ENCODE measurements at regions not wholly inside any gene's neighbourhood (a gene's known extent, or its start where the extent isn't known, plus 50 kb on each side); places are given as distances from the start of the nearest gene placed in this dataset.

DNA sequence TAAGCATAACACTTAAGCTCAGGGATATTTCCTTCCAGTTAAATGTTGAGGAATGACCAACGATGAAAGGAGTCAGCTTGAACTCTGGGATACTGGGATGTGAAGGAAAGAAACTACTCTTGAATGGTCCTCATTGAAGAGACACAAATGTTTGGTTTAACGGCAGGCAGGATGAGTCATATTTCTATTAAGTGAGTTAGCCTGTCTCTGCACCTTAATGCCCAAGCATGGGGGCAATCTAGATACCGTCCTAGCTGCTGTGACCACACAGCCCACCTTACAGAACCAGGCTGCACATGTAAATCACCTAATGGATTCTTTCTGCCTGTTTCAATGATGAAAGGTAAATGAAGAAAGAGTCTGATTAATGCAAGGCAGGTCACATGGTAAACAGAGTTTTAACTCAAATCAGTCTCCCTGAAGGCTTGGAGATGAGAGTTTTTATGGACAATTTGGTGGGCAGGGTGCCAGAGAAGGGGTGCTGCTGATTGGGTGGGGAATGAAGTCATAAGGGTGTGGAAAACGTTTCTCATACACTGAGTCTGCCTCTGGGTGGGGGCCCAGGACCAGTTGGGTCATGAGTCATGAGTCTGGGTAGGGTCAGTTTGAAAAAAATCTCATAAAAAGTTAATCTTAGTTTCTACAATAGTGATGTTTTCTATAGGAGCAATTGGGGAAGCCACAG is 144.6 kb upstream of the MMADHC start:
- Mint-ChIP-seq H3K27me3 (peaks cover 1% of the 10 kb centered on the region), H3K4me1 (no peaks in the 10 kb centered on the region), H3K9me3 (no peaks in the 10 kb centered on the region), H3K27ac (no peak overlapping the region), H3K36me3 (ENCODE audit: low read depth) (no peaks in the 10 kb centered on the region), H3K4me3 (no peak overlapping the region)
- no peak for DNase-seq
- POLR2A ChIA-PET: no interaction called here
- CTCF ChIA-PET: no interaction called here

DNA sequence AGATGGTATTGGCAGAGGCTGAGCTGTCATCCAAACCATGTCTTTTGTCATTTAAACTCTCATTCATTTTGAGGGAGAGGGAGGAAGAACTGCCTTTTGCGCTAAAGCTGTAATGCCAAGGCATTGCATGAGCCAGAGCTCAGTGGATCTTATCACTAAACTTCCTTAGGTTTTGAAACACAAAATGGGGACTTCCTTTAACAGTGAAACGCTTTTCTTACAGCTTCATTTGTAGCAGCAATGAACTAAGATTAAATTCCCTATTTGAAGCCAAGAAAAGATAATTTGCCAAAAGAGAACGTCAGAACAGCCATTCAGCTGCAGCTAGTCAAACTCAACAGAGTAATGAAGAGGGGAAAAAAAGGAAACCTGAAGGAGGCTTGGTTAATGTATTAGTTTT is 143.5 kb upstream of the MMADHC start:
- no peaks in the 10 kb centered on the region for H3K36me3 Mint-ChIP-seq (ENCODE audit: low read depth)
- H3K9me3 Mint-ChIP-seq: no peaks in the 10 kb centered on the region
- no peak overlapping the region for H3K27ac Mint-ChIP-seq
- H3K27me3 Mint-ChIP-seq: peaks cover 3% of the 10 kb centered on the region
- POLR2A ChIA-PET: no interaction called here
- H3K4me3 Mint-ChIP-seq: no peak overlapping the region
- no peak for DNase-seq
- CTCF ChIA-PET: no interaction called here
- no peaks in the 10 kb centered on the region for H3K4me1 Mint-ChIP-seq

DNA sequence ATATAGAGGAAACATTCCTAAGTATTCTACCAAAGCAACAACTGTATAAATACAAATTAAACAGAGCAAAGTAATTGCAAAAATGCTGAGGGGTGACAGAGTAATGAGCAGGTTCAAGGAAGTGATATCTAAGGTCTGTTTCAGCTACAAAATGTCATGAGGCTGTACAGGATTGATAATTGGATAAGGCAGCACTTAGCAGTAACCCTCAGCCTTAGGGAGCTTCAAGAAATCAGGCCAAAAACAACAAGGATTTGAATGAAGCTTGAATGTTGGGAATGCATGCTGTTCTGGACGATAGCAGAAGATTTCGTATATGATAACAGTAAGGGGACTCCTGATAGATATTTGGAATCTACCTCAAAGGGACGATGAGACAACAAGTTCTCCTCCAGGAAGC is 142.0 kb upstream of the MMADHC start:
- no peak overlapping the region for H3K4me3 Mint-ChIP-seq
- DNase-seq: no peak
- no peaks in the 10 kb centered on the region for H3K36me3 Mint-ChIP-seq (ENCODE audit: low read depth)
- POLR2A ChIA-PET: no interaction called here
- H3K27ac Mint-ChIP-seq: no peak overlapping the region
- CTCF ChIA-PET: no interaction called here
- no peaks in the 10 kb centered on the region for H3K9me3 Mint-ChIP-seq
- H3K27me3 Mint-ChIP-seq: peaks cover 4% of the 10 kb centered on the region
- H3K4me1 Mint-ChIP-seq: no peaks in the 10 kb centered on the region

DNA sequence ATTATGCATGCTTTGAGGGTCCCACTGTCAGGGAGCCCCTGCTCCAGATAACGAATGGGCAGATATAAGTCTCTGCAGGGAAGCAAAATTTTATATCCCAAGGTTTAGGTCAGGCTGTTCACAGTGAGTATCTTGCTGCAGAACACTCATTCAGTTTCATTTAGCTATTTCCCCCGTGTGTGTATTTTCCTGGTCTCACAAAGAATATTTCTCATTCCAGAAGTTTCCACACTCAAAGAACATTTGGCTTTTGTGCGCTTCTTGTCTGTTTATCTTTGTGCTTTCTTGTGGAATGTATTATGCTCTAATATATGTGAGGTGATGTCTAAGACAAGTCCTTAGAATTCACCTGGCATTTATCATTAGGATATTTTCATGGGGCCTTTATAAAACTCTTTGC is 140.4 kb upstream of the MMADHC start:
- Mint-ChIP-seq H3K4me1 (no peaks in the 10 kb centered on the region), H3K4me3 (no peak overlapping the region), H3K27ac (no peak overlapping the region), H3K9me3 (no peaks in the 10 kb centered on the region), H3K36me3 (ENCODE audit: low read depth) (no peaks in the 10 kb centered on the region), H3K27me3 (peaks cover 4% of the 10 kb centered on the region)
- no peak for DNase-seq
- POLR2A ChIA-PET: no interaction called here
- CTCF ChIA-PET: no interaction called here

DNA sequence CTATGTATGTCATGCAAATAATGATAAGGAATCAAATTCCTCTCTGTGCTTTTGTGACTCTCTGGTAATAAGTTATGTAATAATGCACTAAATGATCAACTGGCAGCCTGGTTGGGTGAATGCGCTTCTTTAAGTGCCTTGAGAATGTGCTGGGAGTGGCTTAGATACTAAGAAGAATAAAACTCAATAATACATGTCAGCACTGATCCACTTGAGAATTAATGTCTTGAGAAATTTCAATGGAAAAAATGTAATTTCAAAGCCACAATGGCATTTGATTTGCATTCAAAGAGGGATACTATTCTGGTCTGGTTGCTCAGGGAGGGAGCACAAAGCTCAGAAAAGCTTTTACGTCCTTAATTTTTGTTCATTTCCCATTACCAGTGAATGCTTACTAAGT is 137.7 kb upstream of the MMADHC start:
- Mint-ChIP-seq H3K4me1 (no peaks in the 10 kb centered on the region), H3K36me3 (ENCODE audit: low read depth) (no peaks in the 10 kb centered on the region), H3K4me3 (no peak overlapping the region), H3K27ac (no peak overlapping the region), H3K27me3 (peaks cover 4% of the 10 kb centered on the region), H3K9me3 (no peaks in the 10 kb centered on the region)
- CTCF ChIA-PET: no interaction called here
- no peak for DNase-seq
- POLR2A ChIA-PET: no interaction called here

DNA sequence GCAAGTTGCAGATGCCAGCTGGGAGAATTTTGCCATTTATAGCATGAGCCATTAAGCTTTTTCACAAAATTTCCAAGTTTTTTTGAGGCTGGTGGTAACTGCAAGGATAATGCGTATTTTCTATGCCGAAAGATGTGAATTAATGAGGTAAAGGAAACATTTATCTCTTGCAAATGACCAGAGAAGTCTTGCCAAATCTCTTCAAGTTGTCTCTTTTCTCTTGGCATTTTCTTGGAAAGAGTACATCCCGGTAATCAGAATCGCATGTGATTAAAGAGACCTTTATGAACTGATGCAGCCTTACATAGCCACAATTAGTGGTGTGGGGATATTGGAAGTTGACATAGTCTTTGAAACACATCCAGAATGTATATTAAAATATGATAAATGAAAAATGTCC is 136.5 kb upstream of the MMADHC start:
- Mint-ChIP-seq H3K9me3 (no peaks in the 10 kb centered on the region), H3K36me3 (ENCODE audit: low read depth) (no peaks in the 10 kb centered on the region), H3K27ac (no peak overlapping the region), H3K4me1 (no peaks in the 10 kb centered on the region), H3K4me3 (no peak overlapping the region), H3K27me3 (peaks cover 4% of the 10 kb centered on the region)
- DNase-seq: no peak
- POLR2A ChIA-PET: no interaction called here
- CTCF ChIA-PET: interaction anchor here (0.5 kb wide), 1 partner anchor 1137 kb away, joined by 3 read pairs; no protein-coding TSS in a partner anchor

DNA sequence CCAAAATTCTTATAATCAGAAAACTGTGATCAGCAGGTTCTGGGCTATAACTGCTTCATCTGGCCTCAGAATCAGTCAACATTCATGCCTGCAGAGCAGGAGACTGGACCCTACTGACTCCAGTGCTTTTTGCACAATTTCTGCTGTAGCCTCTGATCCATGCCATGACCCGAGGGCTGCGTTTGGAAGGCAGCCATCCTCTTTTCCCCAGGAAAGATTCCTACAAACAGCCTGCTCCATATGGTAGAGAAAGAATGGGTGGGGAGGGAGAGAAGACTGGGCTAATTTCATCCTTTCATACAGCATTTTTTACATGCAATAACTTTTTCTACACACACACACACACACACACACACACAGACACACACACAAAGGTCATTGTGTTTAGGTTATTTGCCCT is 133.0 kb upstream of the MMADHC start:
- Mint-ChIP-seq H3K4me3 (no peak overlapping the region), H3K27me3 (no peaks in the 10 kb centered on the region), H3K36me3 (ENCODE audit: low read depth) (no peaks in the 10 kb centered on the region), H3K27ac (no peak overlapping the region), H3K4me1 (no peaks in the 10 kb centered on the region), H3K9me3 (no peaks in the 10 kb centered on the region)
- ChIA-PET POLR2A (no interaction called here), CTCF (no interaction called here)
- DNase-seq: no peak

DNA sequence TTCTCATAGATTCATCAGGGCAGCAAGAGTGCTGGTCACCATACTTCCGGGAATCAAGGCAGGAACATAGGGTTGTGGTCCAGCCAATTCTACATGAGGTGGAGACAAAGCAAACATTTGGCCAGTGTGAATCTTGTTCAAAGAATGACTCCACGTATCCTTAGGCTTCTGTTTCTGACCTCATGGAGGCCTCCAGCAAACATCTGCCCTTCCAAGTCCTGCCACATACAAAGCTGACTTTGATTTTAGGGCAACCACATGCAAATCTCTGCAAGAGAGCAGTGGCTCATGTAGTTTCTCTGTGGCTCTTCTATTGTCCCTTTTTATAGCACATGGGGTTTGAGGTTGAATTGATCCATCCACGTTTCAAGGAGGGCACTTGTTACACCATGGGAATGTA is 132.1 kb upstream of the MMADHC start:
- ChIA-PET POLR2A (no interaction called here), CTCF (no interaction called here)
- no peaks in the 10 kb centered on the region for H3K36me3 Mint-ChIP-seq (ENCODE audit: low read depth)
- H3K9me3 Mint-ChIP-seq: no peaks in the 10 kb centered on the region
- DNase-seq: no peak
- no peak overlapping the region for H3K4me3 Mint-ChIP-seq
- H3K27ac Mint-ChIP-seq: no peak overlapping the region
- no peaks in the 10 kb centered on the region for H3K4me1 Mint-ChIP-seq
- H3K27me3 Mint-ChIP-seq: no peaks in the 10 kb centered on the region

DNA sequence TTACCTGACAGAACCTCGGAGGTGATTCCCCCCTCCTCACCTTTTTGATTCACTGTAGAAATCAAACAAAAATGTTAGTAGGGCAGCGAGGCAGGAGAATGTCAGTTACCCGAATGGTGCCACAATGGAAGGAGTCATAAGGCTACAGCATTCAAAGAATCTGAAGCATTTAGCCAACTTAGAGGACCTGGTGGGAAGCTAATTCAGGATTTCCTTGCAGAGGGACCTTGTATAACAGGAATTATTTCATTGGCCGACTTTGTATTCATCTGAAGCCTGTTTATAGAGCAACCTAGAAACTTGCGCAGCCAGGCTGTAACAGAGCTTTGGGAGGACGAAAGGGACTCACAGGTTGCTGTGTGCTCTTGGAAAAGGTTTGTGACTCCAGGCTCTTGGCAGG is 129.1 kb upstream of the MMADHC start:
- Mint-ChIP-seq H3K27ac (no peak overlapping the region), H3K27me3 (no peaks in the 10 kb centered on the region), H3K9me3 (no peaks in the 10 kb centered on the region), H3K4me3 (no peak overlapping the region), H3K4me1 (no peaks in the 10 kb centered on the region), H3K36me3 (ENCODE audit: low read depth) (no peaks in the 10 kb centered on the region)
- no peak for DNase-seq
- POLR2A ChIA-PET: no interaction called here
- CTCF ChIA-PET: no interaction called here

DNA sequence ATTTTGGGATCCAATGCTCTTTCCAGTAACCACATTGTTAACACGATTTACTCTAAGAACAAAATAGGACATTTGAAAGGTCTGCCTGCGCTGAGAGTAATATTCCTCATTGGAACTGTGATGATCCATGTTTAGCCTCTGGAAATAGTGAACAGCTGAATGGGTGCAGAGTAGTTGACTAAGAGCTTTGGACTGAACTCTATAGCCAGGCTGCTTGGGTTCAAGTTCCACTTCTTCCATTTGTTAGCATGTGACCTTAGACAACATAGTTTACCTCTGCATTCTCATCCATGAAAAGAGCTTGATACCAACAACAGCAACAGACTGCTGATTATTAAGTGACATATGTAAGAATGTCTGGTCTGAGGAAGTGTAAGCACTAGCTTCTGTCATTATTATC is 128.3 kb upstream of the MMADHC start:
- no peak for DNase-seq
- no peak overlapping the region for H3K4me3 Mint-ChIP-seq
- ChIA-PET POLR2A (no interaction called here), CTCF (no interaction called here)
- H3K4me1 Mint-ChIP-seq: no peaks in the 10 kb centered on the region
- no peaks in the 10 kb centered on the region for H3K9me3 Mint-ChIP-seq
- H3K36me3 Mint-ChIP-seq (ENCODE audit: low read depth): no peaks in the 10 kb centered on the region
- no peak overlapping the region for H3K27ac Mint-ChIP-seq
- no peaks in the 10 kb centered on the region for H3K27me3 Mint-ChIP-seq

DNA sequence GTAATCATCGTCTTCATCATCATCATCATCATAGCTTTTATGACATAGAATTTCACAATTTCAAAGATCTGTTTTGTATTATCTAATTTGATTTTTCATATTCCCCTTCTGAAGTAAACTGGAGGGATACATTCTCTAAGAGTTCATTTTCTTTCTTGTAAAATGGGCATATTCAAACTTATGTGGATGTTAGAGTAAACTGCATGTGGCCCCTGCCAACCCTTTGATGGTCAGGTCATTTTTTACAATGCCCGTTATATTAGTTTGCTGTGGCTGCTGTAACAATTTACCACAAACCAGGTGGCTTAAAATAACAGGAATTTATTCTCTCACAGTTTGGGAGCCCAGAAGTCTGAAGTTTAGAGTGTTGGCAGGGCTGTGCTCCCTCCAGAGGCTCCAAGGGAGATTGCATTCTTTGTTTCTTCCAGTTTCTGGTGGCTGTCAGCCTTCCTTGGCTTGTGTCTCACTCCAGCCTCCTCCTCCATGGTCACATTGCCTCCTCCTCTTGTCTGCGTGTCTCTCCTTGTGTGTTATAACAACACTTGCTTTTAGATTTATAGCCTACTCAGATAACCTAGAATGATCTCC is 127.5 kb upstream of the MMADHC start:
- Mint-ChIP-seq H3K27me3 (no peaks in the 10 kb centered on the region), H3K27ac (no peak overlapping the region), H3K4me1 (no peaks in the 10 kb centered on the region), H3K4me3 (no peak overlapping the region), H3K36me3 (ENCODE audit: low read depth) (no peaks in the 10 kb centered on the region), H3K9me3 (no peaks in the 10 kb centered on the region)
- no peak for DNase-seq
- ChIA-PET CTCF (no interaction called here), POLR2A (no interaction called here)

DNA sequence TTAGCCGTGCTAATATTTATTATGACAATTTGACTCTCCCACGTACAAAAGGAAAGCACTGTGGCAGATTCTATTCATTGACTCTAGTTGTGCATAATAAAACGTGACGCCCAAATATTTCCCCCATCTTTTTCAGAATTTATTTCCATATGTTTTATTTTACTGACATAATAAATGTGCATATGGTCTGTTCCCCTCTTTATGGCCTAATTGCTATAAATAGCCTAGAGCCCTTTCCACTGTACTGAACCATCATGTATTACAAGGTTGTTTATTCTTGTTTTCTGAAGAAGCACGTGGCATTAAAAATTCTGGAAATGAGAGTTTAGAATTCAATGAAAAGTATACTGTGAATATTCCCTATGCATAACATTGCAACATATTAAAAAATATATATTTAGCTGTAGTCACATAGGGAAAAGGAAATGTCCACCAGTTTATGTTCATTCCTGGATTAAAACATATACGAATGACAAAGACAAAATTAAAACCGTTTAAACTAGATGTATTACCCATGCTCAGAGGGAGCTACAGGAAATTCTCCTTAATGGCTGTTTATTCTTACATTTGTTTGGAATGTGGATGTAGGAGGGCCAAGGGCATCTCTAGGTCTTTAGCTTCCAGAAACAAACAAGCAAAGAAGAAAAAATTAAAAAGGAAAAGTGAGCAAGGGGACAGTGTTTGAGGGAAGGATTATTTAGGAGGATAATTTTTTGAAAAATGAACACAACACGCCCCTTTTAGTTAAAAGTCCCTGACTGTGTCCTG is 122.1 kb upstream of the MMADHC start:
- Mint-ChIP-seq H3K27me3 (no peaks in the 10 kb centered on the region), H3K4me1 (no peaks in the 10 kb centered on the region), H3K4me3 (no peak overlapping the region), H3K27ac (no peak overlapping the region), H3K9me3 (no peaks in the 10 kb centered on the region), H3K36me3 (ENCODE audit: low read depth) (no peaks in the 10 kb centered on the region)
- ChIA-PET CTCF (no interaction called here), POLR2A (no interaction called here)
- DNase-seq: no peak

DNA sequence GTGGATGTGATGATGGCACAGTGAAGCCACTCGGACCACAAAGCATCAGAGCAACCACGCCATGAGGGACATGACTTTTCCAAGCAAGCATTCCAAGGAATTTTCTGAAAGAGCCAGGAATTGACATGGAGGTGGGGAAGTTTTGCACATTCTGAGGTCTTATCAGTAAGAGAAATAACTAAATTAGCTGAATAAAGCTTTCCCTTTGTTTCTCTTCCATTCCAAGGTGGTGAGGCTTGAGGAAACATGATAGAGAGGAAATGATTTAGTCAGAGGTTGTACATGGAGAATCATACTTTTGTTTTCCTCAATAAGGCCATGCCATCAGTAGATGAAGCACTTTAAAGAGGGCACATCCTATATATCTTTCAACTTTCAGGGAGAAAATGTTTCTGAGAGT is 115.7 kb upstream of the MMADHC start:
- CTCF ChIA-PET: no interaction called here
- Mint-ChIP-seq H3K27me3 (no peaks in the 10 kb centered on the region), H3K9me3 (no peaks in the 10 kb centered on the region), H3K36me3 (ENCODE audit: low read depth) (no peaks in the 10 kb centered on the region), H3K4me1 (no peaks in the 10 kb centered on the region), H3K27ac (no peak overlapping the region), H3K4me3 (no peak overlapping the region)
- POLR2A ChIA-PET: no interaction called here
- no peak for DNase-seq

DNA sequence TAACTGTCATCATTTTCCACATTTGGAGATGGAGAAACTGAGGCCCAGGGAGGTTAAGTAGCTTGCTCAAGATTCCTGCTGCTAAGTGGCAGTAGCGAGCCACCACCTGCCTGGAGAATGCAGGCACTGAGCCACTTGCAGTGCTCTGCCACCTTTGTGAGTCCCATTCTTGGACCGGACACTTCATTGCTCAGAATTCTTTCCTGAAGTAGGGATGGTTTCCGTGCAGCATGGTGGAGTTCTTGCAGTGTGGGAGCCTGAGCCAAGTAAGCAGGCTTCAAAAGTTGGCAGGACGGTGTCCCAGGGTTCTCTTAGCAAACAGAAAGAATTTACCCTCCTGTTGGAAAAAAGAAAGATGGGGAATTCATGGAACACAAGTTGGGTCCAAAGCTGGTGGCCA is 115.0 kb upstream of the MMADHC start:
- CTCF ChIA-PET: no interaction called here
- DNase-seq: no peak
- no peaks in the 10 kb centered on the region for H3K9me3 Mint-ChIP-seq

More for the DNA sequence above, 115.0 kb upstream of the MMADHC start:
- Mint-ChIP-seq H3K4me1 (no peaks in the 10 kb centered on the region), H3K36me3 (ENCODE audit: low read depth) (no peaks in the 10 kb centered on the region), H3K27me3 (no peaks in the 10 kb centered on the region), H3K27ac (no peak overlapping the region), H3K4me3 (no peak overlapping the region)
- POLR2A ChIA-PET: no interaction called here
